Kidney epithelial cell (primary cell): ENCODE measurements at regions not wholly inside any gene's neighbourhood (a gene's known extent, or its start where the extent isn't known, plus 50 kb on each side); places are given as distances from the start of the nearest gene placed in this dataset.
"Not testable (repeated sequence)": the region's sequence is repeated elsewhere in the genome, so short reads cannot be mapped to it uniquely, and the experiment has no call there.

Source experiments
- DNase-seq: peaks from one replicate; pipeline ENCODE4 v3.0.0-alpha.2; 2010; ENCODE audit warnings: low read depth
- H3K27me3 ChIP-seq: 2 replicates; pipeline ENCODE4 v1.6.0; 2011; ENCODE audit warnings: low read length; ENCODE audit not compliant: control insufficient read depth, insufficient read depth
- H3K36me3 ChIP-seq: 2 replicates; pipeline ENCODE4 v1.5.1; 2011; ENCODE audit warnings: low read length; ENCODE audit not compliant: control insufficient read depth, insufficient read depth
- H3K4me3 ChIP-seq: 2 replicates; pipeline ENCODE4 v1.5.1; 2011; ENCODE audit warnings: low read depth, mild to moderate bottlenecking, control low read depth, low read length

- not testable (repeated sequence) for H3K4me3 ChIP-seq, DNase-seq, H3K27me3 ChIP-seq, H3K36me3 ChIP-seq
Observed at GRCh38 chr1:149338698-149339097, 136.1 kb upstream of the NBPF19 start.

GRCh38 chr1:149349448-149349847 is 125.4 kb upstream of the NBPF19 start:
- not testable (repeated sequence) for H3K4me3 ChIP-seq, H3K27me3 ChIP-seq, DNase-seq, H3K36me3 ChIP-seq

- H3K36me3 ChIP-seq, DNase-seq, H3K4me3 ChIP-seq, H3K27me3 ChIP-seq: not testable (repeated sequence)
Observed at GRCh38 chr1:149352205-149352604, 122.6 kb upstream of the NBPF19 start.

GRCh38 chr1:149354579-149354978 is 120.3 kb upstream of the NBPF19 start:
- DNase-seq, H3K27me3 ChIP-seq, H3K4me3 ChIP-seq, H3K36me3 ChIP-seq: not testable (repeated sequence)

- H3K36me3 ChIP-seq, H3K27me3 ChIP-seq, H3K4me3 ChIP-seq, DNase-seq: not testable (repeated sequence)
Observed at GRCh38 chr1:149355748-149356147, 119.1 kb upstream of the NBPF19 start.

GRCh38 chr1:149356152-149356551 is 118.7 kb upstream of the NBPF19 start:
- H3K4me3 ChIP-seq, H3K36me3 ChIP-seq, H3K27me3 ChIP-seq, DNase-seq: not testable (repeated sequence)

GRCh38 chr1:149360351-149360750 is 114.5 kb upstream of the NBPF19 start:
- H3K36me3 ChIP-seq, H3K27me3 ChIP-seq, DNase-seq, H3K4me3 ChIP-seq: not testable (repeated sequence)

GRCh38 chr1:149361310-149361709 is 113.5 kb upstream of the NBPF19 start:
- not testable (repeated sequence) for DNase-seq, H3K27me3 ChIP-seq, H3K36me3 ChIP-seq, H3K4me3 ChIP-seq

- not testable (repeated sequence) for H3K36me3 ChIP-seq
Observed at GRCh38 chr1:149364188-149364981, 110.5 kb upstream of the NBPF19 start.

GRCh38 chr1:149366402-149366801 is 108.4 kb upstream of the NBPF19 start:
- not testable (repeated sequence) for H3K27me3 ChIP-seq, H3K4me3 ChIP-seq, DNase-seq, H3K36me3 ChIP-seq

More at GRCh38 chr1:149364188-149364981, 110.5 kb upstream of the NBPF19 start:
- H3K4me3 ChIP-seq, DNase-seq, H3K27me3 ChIP-seq: not testable (repeated sequence)

GRCh38 chr1:149367472-149368044 is 107.3 kb upstream of the NBPF19 start:
- DNase-seq, H3K36me3 ChIP-seq, H3K27me3 ChIP-seq, H3K4me3 ChIP-seq: not testable (repeated sequence)

GRCh38 chr1:149368337-149368736 is 106.5 kb upstream of the NBPF19 start:
- not testable (repeated sequence) for H3K4me3 ChIP-seq, H3K27me3 ChIP-seq, DNase-seq, H3K36me3 ChIP-seq

GRCh38 chr1:149369081-149369480 is 105.8 kb upstream of the NBPF19 start:
- not testable (repeated sequence) for DNase-seq

GRCh38 chr1:149371955-149372354 is 102.9 kb upstream of the NBPF19 start:
- H3K36me3 ChIP-seq, H3K27me3 ChIP-seq, DNase-seq: not testable (repeated sequence)

More at GRCh38 chr1:149369081-149369480, 105.8 kb upstream of the NBPF19 start:
- H3K4me3 ChIP-seq, H3K36me3 ChIP-seq, H3K27me3 ChIP-seq: not testable (repeated sequence)

GRCh38 chr1:149378462-149378861 is 96.4 kb upstream of the NBPF19 start:
- DNase-seq, H3K36me3 ChIP-seq, H3K4me3 ChIP-seq, H3K27me3 ChIP-seq: not testable (repeated sequence)

More at GRCh38 chr1:149371955-149372354, 102.9 kb upstream of the NBPF19 start:
- H3K4me3 ChIP-seq: not testable (repeated sequence)
